ENCODE measurements at regions not wholly inside any gene's neighbourhood (a gene's known extent, or its start where the extent isn't known, plus 50 kb on each side); places are given as distances from the start of the nearest gene placed in this dataset.

GRCh38 chr12:125218952-125219351, 153.7 kb downstream of the AACS start:
- TF ChIP-seq CTCF (conservative IDR thresholded peaks at IDR 0.05) (no peak), EZH2 (IDR thresholded peaks at IDR 0.05; ENCODE audit: low read depth) (no peak)
